Transverse colon (tissue), 4 donors: ENCODE measurements at regions not wholly inside any gene's neighbourhood (a gene's known extent, or its start where the extent isn't known, plus 50 kb on each side); places are given as distances from the start of the nearest gene placed in this dataset.

Experiments used
- DNase-seq: peaks from one replicate; pipeline ENCODE4 v3.0.0-alpha.2; 2019
- H3K27ac ChIP-seq, 4 donors: fragments of 200-600 bp; sonication (generic); 2 replicates each; pipeline ENCODE4 v1.5.1; 2016 to 2018; ENCODE audit warnings: inconsistent platforms in 4 of 4
- H3K27me3 ChIP-seq: fragments of 200-600 bp; sonication (generic); 2 replicates; pipeline ENCODE4 v1.5.1; 2017; ENCODE audit warnings: inconsistent platforms
- H3K36me3 ChIP-seq, 4 donors: fragments of 200-600 bp; sonication (generic); 2 replicates each; pipeline ENCODE4 v1.5.1; 2017 to 2019; ENCODE audit warnings: inconsistent platforms in 4 of 4
- H3K4me1 ChIP-seq, 4 donors: fragments of 200-600 bp; sonication (generic); 2 replicates each; pipeline ENCODE4 v1.5.1; 2017 to 2020; ENCODE audit warnings: inconsistent platforms in 4 of 4
- H3K4me3 ChIP-seq, 4 donors: fragments of 200-600 bp; sonication (generic); 1 replicate in 1 of 4; 2 replicates in 3 of 4; pipeline versions ENCODE4 v1.5.1 to v1.6.1; 2017 to 2019; ENCODE audit warnings: inconsistent platforms in 4 of 4
- H3K9me3 ChIP-seq, 2 donors: fragments of 200-600 bp; sonication (generic); 2 replicates each; pipeline ENCODE4 v1.5.1; 2017 to 2019; ENCODE audit warnings: inconsistent platforms in 2 of 2
- EP300 ChIP-seq: sonication (generic); formaldehyde crosslinking; IDR thresholded peaks from one replicate; pipeline ENCODE4 v1.6.1; 2017; ENCODE audit warnings: antibody characterized with exemption, low read depth
- POLR2A ChIP-seq: fragments of 450-650 bp; IDR thresholded peaks from one replicate; pipeline ENCODE4 v1.6.1; 2016; ENCODE audit warnings: antibody characterized with exemption, mild to moderate bottlenecking, moderate library complexity
- POLR2AphosphoS5 ChIP-seq, 3 donors: sonication (generic); formaldehyde crosslinking; IDR thresholded peaks; one replicate each; pipeline ENCODE4 v1.6.1; 2016; ENCODE audit warnings: antibody characterized with exemption in 3 of 3
- WGBS, 2 donors: methylation state at CpG; one replicate each; pipeline ENCODE4 v1.1.5; 2018; ENCODE audit warnings: low coverage in 1 of 2; 5-methylcytosine and 5-hydroxymethylcytosine counted together
- in situ Hi-C, 4 donors: fragments of 200-750 bp; cut with MboI; loops; one replicate each; pipeline versions ENCODE4 v1.15.0 to v1.15.1; 2017; ENCODE audit warnings: low sequenced_read_pairs in 3 of 4, low pct_ligation_motif_present in 1 of 4, low pct_unique_long_range_greater_than_20kb in 1 of 4
- intact Hi-C: fragments of 100-400 bp; cut with DNase I; formaldehyde crosslinking; loops from one replicate; pipeline ENCODE4 v1.15.1; 2023; ENCODE audit warnings: low total_unique reads
- TF ChIP-seq, protein P1 (sequence below), 5 experiments: fragments of 200-600 bp in 3 of 5; fragments of 450-650 bp in 2 of 5; sonication (generic) in 3 of 5; IDR thresholded peaks; 1 replicate in 2 of 5; 2 replicates in 3 of 5; pipeline ENCODE4 v1.5.1; 2016 to 2017; ENCODE audit warnings: antibody characterized with exemption in 5 of 5, inconsistent platforms in 3 of 5, mild to moderate bottlenecking in 2 of 5, moderate library complexity in 1 of 5

DNA sequence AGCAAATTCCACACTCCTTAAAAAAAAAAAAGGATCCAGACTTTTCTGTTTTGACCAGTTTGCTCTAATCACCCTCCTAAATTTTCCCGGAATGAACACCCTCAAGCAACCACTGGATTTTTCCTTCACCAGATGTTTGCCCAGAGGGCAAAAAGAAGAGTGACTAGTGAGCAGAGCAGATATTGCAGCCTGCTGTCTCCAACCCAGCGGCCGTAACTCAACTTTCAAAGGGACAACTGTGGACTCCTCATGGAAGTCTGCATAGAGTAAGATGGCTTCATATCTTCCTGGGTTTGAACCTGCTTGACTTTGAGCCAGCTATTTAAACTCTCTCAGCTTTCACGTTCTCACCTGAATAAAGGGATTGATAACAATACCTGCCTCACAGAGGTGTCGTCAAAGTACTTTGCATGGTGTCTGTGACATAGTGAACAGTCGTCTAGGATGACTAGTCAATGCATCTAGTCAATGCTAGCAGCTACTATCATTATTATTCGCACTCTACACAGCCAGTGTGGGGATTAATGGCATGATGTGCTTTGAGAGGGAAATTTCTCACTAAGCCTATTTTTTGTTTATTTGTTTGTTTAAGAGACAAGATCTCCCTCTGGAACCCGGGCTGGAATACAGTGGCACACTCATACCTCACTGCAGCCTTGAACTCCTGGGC is 92.2 kb upstream of the HIVEP1 start:
- H3K9me3 ChIP-seq, result no peaks in the 10 kb centered on the region
- peak overlapping the region in 1 of 4 donors; percentile 65 for H3K27ac ChIP-seq
- WGBS, 2 donors, result 83 to 90% methylated on average over 3 to 8 of the region's 8 CpGs
- peaks cover 6 to 36% (median 12%) of the 10 kb centered on the region in 4 donors for H3K4me1 ChIP-seq
- no peak for TF ChIP-seq EP300
- TF ChIP-seq, protein P1, sequence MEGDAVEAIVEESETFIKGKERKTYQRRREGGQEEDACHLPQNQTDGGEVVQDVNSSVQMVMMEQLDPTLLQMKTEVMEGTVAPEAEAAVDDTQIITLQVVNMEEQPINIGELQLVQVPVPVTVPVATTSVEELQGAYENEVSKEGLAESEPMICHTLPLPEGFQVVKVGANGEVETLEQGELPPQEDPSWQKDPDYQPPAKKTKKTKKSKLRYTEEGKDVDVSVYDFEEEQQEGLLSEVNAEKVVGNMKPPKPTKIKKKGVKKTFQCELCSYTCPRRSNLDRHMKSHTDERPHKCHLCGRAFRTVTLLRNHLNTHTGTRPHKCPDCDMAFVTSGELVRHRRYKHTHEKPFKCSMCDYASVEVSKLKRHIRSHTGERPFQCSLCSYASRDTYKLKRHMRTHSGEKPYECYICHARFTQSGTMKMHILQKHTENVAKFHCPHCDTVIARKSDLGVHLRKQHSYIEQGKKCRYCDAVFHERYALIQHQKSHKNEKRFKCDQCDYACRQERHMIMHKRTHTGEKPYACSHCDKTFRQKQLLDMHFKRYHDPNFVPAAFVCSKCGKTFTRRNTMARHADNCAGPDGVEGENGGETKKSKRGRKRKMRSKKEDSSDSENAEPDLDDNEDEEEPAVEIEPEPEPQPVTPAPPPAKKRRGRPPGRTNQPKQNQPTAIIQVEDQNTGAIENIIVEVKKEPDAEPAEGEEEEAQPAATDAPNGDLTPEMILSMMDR (IDR thresholded peaks at IDR 0.05), result no peak
- no peak for DNase-seq
- no peaks in the 10 kb centered on the region for H3K36me3 ChIP-seq
- no peaks in the 10 kb centered on the region for H3K27me3 ChIP-seq
- intact Hi-C loops, result no loop called here
- in situ Hi-C loops, result no loop called here
- H3K4me3 ChIP-seq, result no peak overlapping the region

DNA sequence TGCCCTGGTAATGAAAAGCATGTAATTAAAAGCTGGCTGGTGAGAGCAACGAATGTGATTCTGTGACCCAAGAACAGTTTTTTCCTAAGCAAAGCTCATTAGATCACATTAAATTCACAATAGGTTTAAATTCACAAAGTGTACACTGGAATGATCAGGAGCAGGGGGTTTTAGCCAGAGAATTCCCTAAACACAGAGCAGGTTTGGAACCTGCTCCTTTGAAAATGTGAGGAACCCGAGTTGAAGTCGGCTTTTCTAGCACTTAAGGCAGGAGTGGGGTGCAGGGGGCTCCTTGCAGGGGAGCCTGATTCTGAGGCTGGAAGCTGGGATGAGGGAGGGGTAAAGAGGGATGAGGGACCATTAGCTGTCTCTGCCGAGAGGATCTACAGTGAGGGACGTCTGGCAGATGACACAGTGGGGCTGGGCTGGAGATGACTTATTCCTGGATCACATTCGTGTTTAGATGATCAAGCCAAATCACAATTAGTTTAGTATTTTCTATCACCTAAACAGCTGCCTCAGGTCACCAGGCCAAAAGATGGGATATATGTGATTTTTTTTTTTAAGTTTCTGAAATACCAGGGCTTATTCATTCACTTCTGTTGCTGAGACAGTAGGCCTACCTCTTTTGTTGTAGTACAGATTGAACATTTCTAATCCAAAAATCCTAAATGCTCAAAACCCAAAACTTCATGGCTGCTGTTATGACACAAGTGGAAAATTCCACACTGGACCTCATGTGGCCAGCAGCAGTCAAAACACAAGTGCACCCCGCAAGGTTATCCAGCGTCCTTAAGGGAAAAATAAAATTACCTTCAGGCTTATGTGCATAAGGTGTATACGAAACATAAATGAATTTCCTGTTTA is 93.1 kb upstream of the HIVEP1 start:
- H3K4me1 ChIP-seq, result peaks cover 6 to 36% (median 12%) of the 10 kb centered on the region in 4 donors
- H3K27me3 ChIP-seq, result no peaks in the 10 kb centered on the region
- no peaks in the 10 kb centered on the region for H3K9me3 ChIP-seq
- H3K36me3 ChIP-seq, result no peaks in the 10 kb centered on the region
- in situ Hi-C loops (no loop called here), intact Hi-C loops (no loop called here)
- 57 to 68% methylated on average over 7 to 9 of the region's 9 CpGs for WGBS, 2 donors
- TF ChIP-seq POLR2A, result no peak
- TF ChIP-seq EP300, result no peak
- TF ChIP-seq, protein P1 (IDR thresholded peaks at IDR 0.05), result no peak
- TF ChIP-seq POLR2AphosphoS5 (IDR thresholded peaks at IDR 0.05), result no peak
- peak overlapping the region; percentile 52 to 65 (median 58) for H3K27ac ChIP-seq
- no peak for DNase-seq
- H3K4me3 ChIP-seq, result no peak overlapping the region

DNA sequence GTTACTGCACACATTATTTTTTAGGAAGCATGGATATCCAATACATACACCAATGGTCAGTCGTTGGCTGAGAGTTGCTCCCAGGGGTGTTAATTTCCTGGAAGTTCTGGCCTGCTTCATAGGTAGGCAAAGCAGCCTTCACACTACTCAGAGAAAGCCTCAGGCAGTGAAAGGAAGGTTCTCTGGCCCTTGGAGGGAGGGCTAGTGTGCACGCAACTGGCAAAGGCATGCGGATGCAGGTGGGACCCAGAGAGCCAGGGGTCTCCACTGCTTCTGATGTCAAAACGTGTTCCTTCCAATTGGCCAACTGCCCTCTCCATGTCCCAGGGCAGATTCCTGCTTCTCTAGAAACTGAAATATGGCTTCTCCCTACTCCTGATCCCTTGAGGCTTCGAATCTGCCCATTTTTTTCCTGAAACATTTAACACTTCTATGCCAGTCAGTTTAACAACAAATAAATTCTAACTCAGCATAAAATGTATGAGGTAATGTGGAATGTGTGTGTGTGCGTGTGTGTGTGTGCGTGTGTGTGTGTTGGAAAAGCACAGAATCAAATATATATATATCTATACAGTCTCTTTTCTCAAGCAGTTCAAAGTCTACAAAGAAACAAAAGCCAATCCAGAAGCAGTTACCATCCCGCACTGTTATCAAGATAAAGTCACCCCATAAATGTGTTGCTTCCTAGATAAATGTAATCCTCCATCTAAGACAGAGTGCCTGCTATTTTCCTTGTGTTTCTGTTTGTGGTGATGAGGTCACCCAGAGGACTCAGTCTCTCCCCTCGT is 94.0 kb upstream of the HIVEP1 start:
- peaks cover 6 to 36% (median 12%) of the 10 kb centered on the region in 4 donors for H3K4me1 ChIP-seq
- WGBS, 2 donors, result 48 to 60% methylated on average over 6 to 9 of the region's 9 CpGs
- intact Hi-C loops, result no loop called here
- TF ChIP-seq, protein P1 (IDR thresholded peaks at IDR 0.05), result no peak
- TF ChIP-seq POLR2A (no peak), EP300 (no peak), POLR2AphosphoS5 (IDR thresholded peaks at IDR 0.05) (no peak)
- DNase-seq, result peak; percentile 44
- no peaks in the 10 kb centered on the region for H3K27me3 ChIP-seq
- in situ Hi-C loops, result no loop called here
- no peaks in the 10 kb centered on the region for H3K36me3 ChIP-seq
- H3K9me3 ChIP-seq, result no peaks in the 10 kb centered on the region
- H3K27ac ChIP-seq, result peak overlapping the region; percentile 52 to 65 (median 58)
- H3K4me3 ChIP-seq, result no peak overlapping the region

DNA sequence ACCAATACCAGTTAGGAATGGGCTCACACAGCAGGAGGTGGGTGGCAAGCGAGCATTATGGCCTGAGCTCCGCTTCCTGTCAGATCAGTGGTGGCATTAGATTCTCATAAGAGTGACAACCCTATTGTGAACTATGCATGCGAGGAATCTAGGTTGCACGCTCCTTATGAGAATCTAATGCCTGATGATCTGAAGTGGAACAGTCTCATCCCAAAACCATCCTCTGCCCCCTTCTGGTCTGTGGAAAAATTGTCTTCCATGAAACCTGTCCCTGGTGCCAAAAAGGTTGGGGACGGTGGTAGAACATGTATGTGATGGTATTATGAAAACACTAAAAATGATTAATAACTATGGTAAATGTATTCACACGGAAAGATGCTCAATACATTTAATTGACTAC is 99.7 kb upstream of the HIVEP1 start:
- H3K27me3 ChIP-seq, result no peaks in the 10 kb centered on the region
- DNase-seq, result no peak
- H3K4me3 ChIP-seq, result no peak overlapping the region
- 93 to 98% methylated on average over 6 of the region's 6 CpGs for WGBS, 2 donors
- H3K9me3 ChIP-seq, result no peaks in the 10 kb centered on the region
- in situ Hi-C loops (no loop called here), intact Hi-C loops (no loop called here)
- H3K36me3 ChIP-seq, result no peaks in the 10 kb centered on the region
- no peak for TF ChIP-seq EP300
- TF ChIP-seq, protein P1 (IDR thresholded peaks at IDR 0.05), result peak in 1 of 5 experiments; percentile 10
- no peak for TF ChIP-seq POLR2AphosphoS5 (IDR thresholded peaks at IDR 0.05)
- H3K4me1 ChIP-seq, result no peaks in the 10 kb centered on the region
- H3K27ac ChIP-seq, result no peak overlapping the region
